GM12875 (cell line): ENCODE measurements at regions not wholly inside any gene's neighbourhood (a gene's known extent, or its start where the extent isn't known, plus 50 kb on each side); places are given as distances from the start of the nearest gene placed in this dataset.

ENCODE experiments used
- H3K4me3 ChIP-seq: one replicate; pipeline ENCODE4 v1.5.1; 2011; ENCODE audit warnings: low read depth, low read length, control low read depth
- CTCF ChIP-seq: IDR thresholded peaks from 2 replicates; pipeline ENCODE4 v1.5.1; 2011; ENCODE audit warnings: low read depth, mild to moderate bottlenecking, control low read depth, inconsistent platforms, low read length, moderate library complexity, borderline replicate concordance; ENCODE audit not compliant: insufficient read depth

GRCh38 chr7:126302639-126303038 is 950.1 kb downstream of the GRM8 start:
- no peak overlapping the region for H3K4me3 ChIP-seq
- TF ChIP-seq CTCF, result no peak

GRCh38 chr7:126286317-126286716 is 966.4 kb downstream of the GRM8 start:
- TF ChIP-seq CTCF, result no peak
- no peak overlapping the region for H3K4me3 ChIP-seq

GRCh38 chr7:126236261-126236660 is 1016.5 kb downstream of the GRM8 start:
- no peak for TF ChIP-seq CTCF
- H3K4me3 ChIP-seq, result no peak overlapping the region

GRCh38 chr7:126228356-126229061 is 1024.2 kb downstream of the GRM8 start:
- no peak for TF ChIP-seq CTCF
- no peak overlapping the region for H3K4me3 ChIP-seq

- TF ChIP-seq CTCF, result no peak
- H3K4me3 ChIP-seq, result no peak overlapping the region
These were observed 1025.1 kb downstream of the GRM8 start for GRCh38 chr7:126227643-126228042.

GRCh38 chr7:126227055-126227454 is 1025.7 kb downstream of the GRM8 start:
- H3K4me3 ChIP-seq, result no peak overlapping the region
- no peak for TF ChIP-seq CTCF

- TF ChIP-seq CTCF, result no peak
- H3K4me3 ChIP-seq, result no peak overlapping the region
These were observed 1029.0 kb downstream of the GRM8 start for GRCh38 chr7:126223729-126224128.
